SU-DHL-6 (cell line): ENCODE measurements at regions not wholly inside any gene's neighbourhood (a gene's known extent, or its start where the extent isn't known, plus 50 kb on each side); places are given as distances from the start of the nearest gene placed in this dataset.

Experiments
- H2AFZ ChIP-seq: fragments of 200-600 bp; sonication (generic); 2 replicates; pipeline ENCODE4 v1.6.1; 2014; ENCODE audit warnings: low read depth, mild to moderate bottlenecking, moderate library complexity, mixed read lengths, antibody characterized with exemption, low read length; ENCODE audit not compliant: severe bottlenecking
- H3F3A ChIP-seq: fragments of 200-600 bp; shearing (Covaris generic); 2 replicates; pipeline ENCODE4 v1.6.0; 2016; ENCODE audit warnings: antibody characterized with exemption, mild to moderate bottlenecking; ENCODE audit not compliant: insufficient read depth
- H3K27ac ChIP-seq: fragments of 200-600 bp; sonication (generic); 2 replicates; pipeline ENCODE4 v1.5.1; 2016; ENCODE audit warnings: low read depth, mild to moderate bottlenecking, low read length, moderate library complexity, mixed read lengths
- H3K27me3 ChIP-seq: fragments of 200-600 bp; sonication (generic), shearing (Covaris generic); 2 replicates; pipeline ENCODE4 v1.6.0; 2014; ENCODE audit warnings: mild to moderate bottlenecking, low read length
- H3K36me3 ChIP-seq: fragments of 200-600 bp; sonication (generic); 2 replicates; pipeline ENCODE4 v1.6.1; 2014; ENCODE audit warnings: mild to moderate bottlenecking, low read length, mixed read lengths
- H3K4me2 ChIP-seq: fragments of 300-600, 200-600 bp; shearing (Covaris generic), sonication (generic); 2 replicates; pipeline ENCODE4 v1.6.0; 2014; ENCODE audit warnings: low read length, low read depth, mild to moderate bottlenecking; ENCODE audit not compliant: poor library complexity, severe bottlenecking
- H3K4me3 ChIP-seq: fragments of 200-600 bp; sonication (generic); 2 replicates; pipeline ENCODE4 v1.5.1; 2014; ENCODE audit warnings: antibody characterized with exemption, low read length, mild to moderate bottlenecking, mixed read lengths; ENCODE audit not compliant: insufficient read depth, poor library complexity, severe bottlenecking
- H3K79me2 ChIP-seq: fragments of 200-600 bp; sonication (generic); 2 replicates; pipeline ENCODE4 v1.6.1; 2014; ENCODE audit warnings: mild to moderate bottlenecking, low read length, moderate library complexity; ENCODE audit not compliant: insufficient read depth
- H3K9ac ChIP-seq: fragments of 200-600 bp; sonication (generic); 2 replicates; pipeline ENCODE4 v1.7.0; 2014; ENCODE audit warnings: mild to moderate bottlenecking, low read length
- H3K9me2 ChIP-seq: fragments of 200-600 bp; sonication (generic); replicated peaks from 2 replicates; pipeline ENCODE4 v1.6.1; 2014; ENCODE audit warnings: low read length; ENCODE audit not compliant: insufficient read depth
- H3K9me3 ChIP-seq: fragments of 200-600 bp; sonication (generic); 2 replicates; pipeline ENCODE4 v1.6.1; 2014; ENCODE audit warnings: low read length, mixed read lengths; ENCODE audit not compliant: insufficient read depth
- H4K20me1 ChIP-seq: fragments of 200-600 bp; sonication (generic); 2 replicates; pipeline ENCODE4 v1.6.1; 2014; ENCODE audit warnings: low read depth, mild to moderate bottlenecking, antibody characterized with exemption, low read length, moderate library complexity, mixed read lengths
- CTCF ChIP-seq: fragments of 200-600 bp; sonication (generic); IDR thresholded peaks from one replicate; pipeline ENCODE4 v1.5.1; 2017; ENCODE audit warnings: antibody characterized with exemption, mild to moderate bottlenecking, low read length, moderate library complexity; ENCODE audit not compliant: insufficient read depth, poor library complexity, severe bottlenecking
- EZH2phosphoT487 ChIP-seq: fragments of 200-600 bp; sonication (generic), shearing (Covaris generic); conservative IDR thresholded peaks from 2 replicates; pipeline ENCODE4 v1.6.1; 2018; ENCODE audit warnings: mild to moderate bottlenecking, antibody characterized with exemption, low read length, moderate library complexity, mixed read lengths

DNA sequence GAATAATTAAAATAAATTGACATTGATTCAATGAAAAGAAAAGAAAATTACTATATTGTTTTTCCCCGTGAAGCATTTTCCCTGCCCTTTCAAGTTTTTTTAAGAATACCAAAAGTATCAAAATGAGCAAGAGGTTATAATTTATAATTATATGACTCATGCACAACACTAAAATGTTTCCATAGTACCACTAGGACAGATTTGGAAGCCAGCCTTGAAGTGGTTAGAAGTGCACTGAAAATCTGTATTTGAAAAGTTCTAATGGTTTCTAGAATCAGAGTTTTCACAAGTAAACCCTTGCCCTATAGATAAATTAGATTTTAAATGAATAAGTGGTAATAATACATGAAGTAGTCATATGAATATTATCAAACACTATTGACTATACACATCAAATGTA is 140.9 kb downstream of the HNRNPD start:
- H2AFZ ChIP-seq: no peak overlapping the region
- H3K9ac ChIP-seq: no peak overlapping the region
- H3K27me3 ChIP-seq: no peaks in the 10 kb centered on the region
- H3K36me3 ChIP-seq: no peaks in the 10 kb centered on the region
- no peaks in the 10 kb centered on the region for H3F3A ChIP-seq
- H3K4me2 ChIP-seq: no peak overlapping the region
- H3K27ac ChIP-seq: no peak overlapping the region
- H3K9me3 ChIP-seq: no peaks in the 10 kb centered on the region
- H3K4me3 ChIP-seq: no peak overlapping the region
- H3K9me2 ChIP-seq: no peaks in the 10 kb centered on the region
- TF ChIP-seq CTCF: no peak
- no peak for TF ChIP-seq EZH2phosphoT487
- H4K20me1 ChIP-seq: no peaks in the 10 kb centered on the region
- H3K79me2 ChIP-seq: no peaks in the 10 kb centered on the region

GRCh38 chr4:82231806-82232205 is 142.0 kb downstream of the HNRNPD start:
- TF ChIP-seq CTCF (no peak), EZH2phosphoT487 (no peak)
- H3K27ac ChIP-seq: no peak overlapping the region
- H2AFZ ChIP-seq: no peak overlapping the region
- H3F3A ChIP-seq: no peaks in the 10 kb centered on the region
- no peaks in the 10 kb centered on the region for H3K9me2 ChIP-seq
- no peaks in the 10 kb centered on the region for H3K36me3 ChIP-seq
- no peaks in the 10 kb centered on the region for H3K9me3 ChIP-seq
- no peak overlapping the region for H3K4me2 ChIP-seq
- no peak overlapping the region for H3K4me3 ChIP-seq
- H3K9ac ChIP-seq: no peak overlapping the region
- H4K20me1 ChIP-seq: no peaks in the 10 kb centered on the region
- no peaks in the 10 kb centered on the region for H3K79me2 ChIP-seq
- H3K27me3 ChIP-seq: no peaks in the 10 kb centered on the region

DNA sequence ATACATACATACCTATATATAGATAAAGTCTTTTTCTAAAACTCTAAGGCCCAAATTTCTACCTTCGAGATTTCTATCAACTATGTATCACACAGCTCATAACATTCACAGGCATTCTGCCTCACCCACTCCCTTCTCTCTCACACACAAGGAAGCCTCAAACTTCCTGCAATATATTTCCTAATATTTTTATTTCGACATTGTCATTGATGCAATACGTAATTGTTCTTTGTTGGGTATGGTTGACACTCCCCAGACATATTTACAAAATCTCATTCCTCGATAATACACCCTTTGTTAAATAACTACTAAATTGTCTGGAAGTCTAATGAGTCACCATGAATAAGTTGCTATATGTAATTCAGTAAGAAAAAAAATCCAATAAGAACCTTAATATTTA is 143.5 kb downstream of the HNRNPD start:
- no peak overlapping the region for H3K27ac ChIP-seq
- TF ChIP-seq CTCF (no peak), EZH2phosphoT487 (no peak)
- H2AFZ ChIP-seq: no peak overlapping the region
- no peak overlapping the region for H3K4me3 ChIP-seq
- no peak overlapping the region for H3K4me2 ChIP-seq
- no peaks in the 10 kb centered on the region for H3K9me3 ChIP-seq
- no peaks in the 10 kb centered on the region for H3F3A ChIP-seq
- no peaks in the 10 kb centered on the region for H3K36me3 ChIP-seq
- H3K79me2 ChIP-seq: no peaks in the 10 kb centered on the region
- H3K27me3 ChIP-seq: no peaks in the 10 kb centered on the region
- no peaks in the 10 kb centered on the region for H3K9me2 ChIP-seq
- H3K9ac ChIP-seq: no peak overlapping the region
- H4K20me1 ChIP-seq: no peaks in the 10 kb centered on the region

DNA sequence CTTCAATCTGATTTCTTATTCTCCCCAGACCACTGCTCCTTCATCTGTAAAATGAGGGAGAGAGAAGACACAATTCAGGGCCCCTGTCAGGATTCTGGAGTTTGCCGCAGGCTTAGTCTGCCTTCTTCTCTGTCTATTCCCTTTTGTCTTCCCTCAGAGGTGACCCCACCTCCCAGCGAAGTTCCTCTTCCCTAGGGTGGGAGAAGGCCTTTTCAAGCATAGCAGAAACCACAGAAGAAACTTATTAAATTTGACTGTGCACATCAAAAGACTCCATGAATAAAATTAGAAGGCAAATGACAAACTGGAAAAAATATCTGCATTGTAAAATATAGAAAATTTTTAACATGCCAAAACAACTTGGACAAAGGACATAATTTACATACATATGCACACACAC is 148.8 kb downstream of the HNRNPD start:
- Histone ChIP-seq H3K9me3 (no peaks in the 10 kb centered on the region), H2AFZ (no peak overlapping the region), H3K27me3 (no peaks in the 10 kb centered on the region), H3F3A (no peaks in the 10 kb centered on the region), H3K9me2 (no peaks in the 10 kb centered on the region), H4K20me1 (no peaks in the 10 kb centered on the region), H3K79me2 (no peaks in the 10 kb centered on the region), H3K4me2 (no peak overlapping the region), H3K4me3 (no peak overlapping the region), H3K9ac (no peak overlapping the region), H3K27ac (no peak overlapping the region), H3K36me3 (no peaks in the 10 kb centered on the region)
- no peak for TF ChIP-seq CTCF
- no peak for TF ChIP-seq EZH2phosphoT487
